ENCODE measurements at regions not wholly inside any gene's neighbourhood (a gene's known extent, or its start where the extent isn't known, plus 50 kb on each side); places are given as distances from the start of the nearest gene placed in this dataset.
"Not testable (repeated sequence)": the region's sequence is repeated elsewhere in the genome, so short reads cannot be mapped to it uniquely, and the experiment has no call there.

GRCh38 chr12:46493834-46494181 lies 121.2 kb upstream of the SLC38A2 start:
- DNase-seq (ENCODE audit: low read depth in 2 of 3, low spot score in 2 of 3): no peak

GRCh38 chr12:46493150-46493833 lies 120.7 kb upstream of the SLC38A2 start:
- no peak for DNase-seq (ENCODE audit: low read depth in 2 of 3, low spot score in 2 of 3)

- no peak for DNase-seq (ENCODE audit: low read depth in 2 of 3, low spot score in 2 of 3)
Measured at GRCh38 chr12:46492471-46493085, 120.0 kb upstream of the SLC38A2 start.

- DNase-seq (ENCODE audit: low read depth in 2 of 3, low spot score in 2 of 3): no peak
Measured at GRCh38 chr12:46491548-46491947, 119.0 kb upstream of the SLC38A2 start.

DNA sequence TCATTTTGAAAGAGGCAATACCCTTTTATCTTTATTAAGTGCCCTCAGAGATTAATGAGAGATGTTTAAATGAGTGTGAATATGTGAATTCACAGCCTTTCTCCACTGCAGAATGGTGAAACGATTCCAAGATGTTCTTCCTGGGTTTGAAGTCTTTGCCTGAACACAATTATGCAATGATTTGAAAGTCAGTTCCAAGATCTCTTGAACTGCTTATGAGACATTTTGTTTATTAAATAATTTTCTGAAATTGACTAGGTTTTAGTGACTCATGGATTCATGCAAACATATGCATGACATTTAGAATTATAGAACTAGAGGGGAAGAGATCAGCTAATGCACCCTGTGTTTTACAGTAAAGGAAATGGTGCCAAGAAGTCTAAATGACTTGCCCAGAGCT lies 118.1 kb upstream of the SLC38A2 start:
- DNase-seq (ENCODE audit: low read depth in 2 of 3, low spot score in 2 of 3): no peak

DNA sequence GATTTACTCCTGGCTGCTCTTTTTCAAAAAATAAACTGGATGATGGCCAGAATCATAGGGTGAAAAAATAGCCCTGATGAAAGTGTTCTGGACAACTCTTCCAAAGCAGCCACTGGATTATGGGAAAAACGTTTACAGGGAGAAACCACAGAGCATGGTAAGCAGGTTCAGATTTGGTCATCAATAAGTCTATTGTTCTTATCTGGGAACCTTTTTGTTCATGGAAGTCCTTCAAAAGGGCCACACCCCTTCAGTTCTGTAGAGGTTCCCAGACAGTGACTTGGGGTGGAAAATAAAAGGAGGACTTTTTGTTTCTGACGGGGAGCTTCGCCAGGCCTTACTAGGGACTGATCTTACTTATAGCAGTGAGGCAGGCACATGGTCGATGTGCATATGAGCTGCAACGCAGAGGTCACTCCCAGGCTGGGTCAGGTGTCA lies 117.4 kb upstream of the SLC38A2 start:
- DNase-seq (ENCODE audit: low read depth in 2 of 3, low spot score in 2 of 3): no peak

GRCh38 chr12:46487567-46488131 lies 115.1 kb upstream of the SLC38A2 start:
- DNase-seq (ENCODE audit: low read depth in 2 of 3, low spot score in 2 of 3): no peak

DNA sequence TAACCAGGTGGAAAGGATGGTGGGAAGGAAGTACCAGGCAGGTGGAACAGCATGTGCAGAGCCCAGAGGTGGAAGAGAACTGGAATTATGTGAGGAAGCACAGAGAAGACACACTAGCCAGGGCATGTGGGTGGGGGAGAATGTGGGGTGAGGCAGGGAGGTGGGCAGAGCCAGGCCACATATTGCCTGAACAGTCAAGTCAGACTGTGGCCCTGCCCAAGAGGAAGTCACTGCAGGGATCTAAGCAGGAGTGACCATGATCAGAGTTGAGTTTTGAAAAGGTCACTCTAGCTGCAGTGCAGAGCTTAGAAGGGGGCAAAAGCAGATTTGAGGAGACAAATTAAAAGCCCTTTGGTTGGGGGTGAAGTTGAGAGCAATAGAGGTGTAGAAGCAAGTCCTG lies 114.0 kb upstream of the SLC38A2 start:
- DNase-seq (ENCODE audit: low read depth in 2 of 3, low spot score in 2 of 3): no peak

DNA sequence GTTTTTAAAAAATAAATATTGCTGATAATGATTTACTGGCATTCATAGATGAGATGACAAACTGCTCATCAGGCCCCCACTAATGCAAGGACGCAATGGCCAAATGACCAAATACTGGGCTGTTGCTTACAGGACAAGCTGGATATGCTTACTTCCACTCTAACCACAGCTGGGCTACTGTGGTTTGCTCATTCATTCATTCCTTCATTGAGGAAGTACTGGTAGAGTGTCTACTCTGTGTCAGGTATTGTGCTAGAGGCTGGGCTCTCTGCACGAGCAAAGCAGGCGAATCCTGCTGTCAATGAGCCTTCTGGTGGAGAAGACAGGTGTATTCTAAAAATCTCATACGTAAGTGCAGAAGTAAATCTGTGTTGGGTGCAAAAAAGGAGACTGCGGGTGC lies 113.3 kb upstream of the SLC38A2 start:
- no peak for DNase-seq (ENCODE audit: low read depth in 2 of 3, low spot score in 2 of 3)

DNA sequence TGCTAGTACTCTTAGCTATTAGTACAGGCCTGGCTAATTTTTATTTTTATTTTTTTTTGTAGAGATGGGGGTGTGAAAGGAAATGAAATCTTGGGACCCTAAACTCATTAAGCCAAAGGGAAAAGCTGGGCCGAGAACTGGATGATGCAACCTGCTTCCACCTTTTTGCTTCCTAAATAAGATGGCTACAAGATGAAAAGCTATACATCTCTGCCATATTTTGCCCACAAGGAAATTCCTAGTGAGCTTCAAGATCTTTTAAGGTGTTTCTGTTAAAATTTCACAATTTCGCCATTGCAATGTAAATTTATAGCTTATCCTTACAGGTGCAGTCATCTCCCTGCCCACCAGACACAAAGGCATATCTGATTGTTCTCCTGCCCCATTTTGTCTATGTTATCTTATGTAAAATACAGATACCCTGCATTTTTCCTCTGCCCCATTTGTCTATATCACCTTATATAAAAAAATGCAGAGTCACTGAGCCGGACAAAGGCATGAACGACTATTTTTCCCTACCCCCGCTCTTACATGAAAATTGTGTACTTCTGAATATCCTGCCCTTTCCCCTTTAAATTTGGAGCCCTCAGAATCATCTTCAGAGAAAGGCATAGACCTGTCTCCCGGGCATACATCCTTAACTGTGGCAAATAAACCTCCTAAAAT lies 112.0 kb upstream of the SLC38A2 start:
- no peak for DNase-seq (ENCODE audit: low read depth in 2 of 3, low spot score in 2 of 3)

DNA sequence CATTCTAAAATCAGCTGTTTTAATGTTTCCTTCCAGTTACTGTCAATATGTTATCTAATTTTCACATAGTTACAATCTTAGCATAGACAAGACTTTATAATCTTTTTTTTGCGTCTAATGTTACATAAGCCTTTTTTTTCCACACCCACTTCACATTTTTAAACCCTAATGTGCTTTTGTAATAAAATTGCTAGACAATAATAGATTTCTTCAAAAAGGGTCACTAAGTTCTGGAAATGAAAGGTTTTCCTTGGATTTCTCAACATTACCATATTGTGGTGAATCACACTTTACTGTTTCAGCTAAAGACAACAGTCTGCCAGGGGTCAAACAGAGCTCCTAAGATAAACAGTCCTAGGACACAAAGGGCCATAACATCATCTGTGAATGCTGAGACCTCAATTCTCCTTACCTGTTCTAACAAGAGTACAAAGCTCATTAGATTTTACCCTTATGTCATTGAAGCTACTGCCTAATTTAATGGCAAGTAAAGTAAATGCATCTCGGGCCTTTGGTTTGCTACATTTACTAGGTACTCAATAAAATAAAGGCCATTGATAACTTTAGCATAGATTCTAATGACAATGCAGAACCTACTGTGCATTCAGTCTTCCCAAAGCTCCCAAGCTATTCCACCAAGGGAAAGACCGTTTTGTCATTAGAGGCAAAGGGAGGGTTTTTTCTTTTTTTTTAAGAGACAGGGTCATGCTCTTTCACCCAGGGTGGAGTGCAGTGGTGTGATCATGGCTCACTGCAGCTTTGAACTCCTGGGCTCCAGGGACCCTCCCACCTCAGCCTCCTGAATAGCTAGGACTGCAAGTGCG lies 111.2 kb upstream of the SLC38A2 start:
- no peak for DNase-seq (ENCODE audit: low read depth in 2 of 3, low spot score in 2 of 3)

DNA sequence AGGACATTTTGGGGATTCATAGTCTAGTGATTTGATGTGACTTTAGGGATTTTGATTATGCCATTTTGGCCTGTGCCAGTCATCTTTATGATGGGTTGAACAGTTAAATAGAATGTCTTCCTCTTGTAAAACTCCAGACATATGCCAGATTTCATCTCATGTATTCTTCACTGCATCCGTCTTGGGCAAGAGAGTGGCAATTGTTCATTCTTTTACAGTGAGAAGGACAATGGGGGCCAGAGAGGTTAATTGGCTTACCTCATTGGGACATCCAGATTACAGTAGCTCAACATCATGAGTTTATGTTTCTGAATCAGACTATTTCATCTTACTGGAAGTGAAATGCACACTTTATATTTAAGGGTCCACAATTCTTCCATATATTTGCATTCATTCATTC lies 108.2 kb upstream of the SLC38A2 start:
- no peak for DNase-seq (ENCODE audit: low read depth in 2 of 3, low spot score in 2 of 3)

DNA sequence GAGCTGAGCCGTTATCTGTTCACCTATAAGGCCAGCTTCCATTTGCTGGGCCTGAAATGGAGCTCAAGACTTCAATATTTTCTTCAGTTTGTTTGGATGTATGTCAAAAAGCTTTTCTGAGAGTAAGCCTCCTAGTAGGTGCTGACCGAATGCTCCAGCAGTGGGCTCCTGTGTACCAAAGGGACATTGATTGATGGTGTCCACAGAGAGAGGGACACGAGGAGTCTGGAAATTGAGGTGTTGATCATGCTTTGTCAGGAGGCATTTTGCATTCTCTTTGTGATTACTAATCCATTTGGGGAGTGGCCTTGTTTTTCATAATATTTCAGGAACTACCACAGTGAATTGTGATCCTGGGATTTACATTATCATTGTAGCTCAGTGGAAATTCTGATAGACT lies 107.7 kb upstream of the SLC38A2 start:
- no peak for DNase-seq (ENCODE audit: low read depth in 2 of 3, low spot score in 2 of 3)

DNA sequence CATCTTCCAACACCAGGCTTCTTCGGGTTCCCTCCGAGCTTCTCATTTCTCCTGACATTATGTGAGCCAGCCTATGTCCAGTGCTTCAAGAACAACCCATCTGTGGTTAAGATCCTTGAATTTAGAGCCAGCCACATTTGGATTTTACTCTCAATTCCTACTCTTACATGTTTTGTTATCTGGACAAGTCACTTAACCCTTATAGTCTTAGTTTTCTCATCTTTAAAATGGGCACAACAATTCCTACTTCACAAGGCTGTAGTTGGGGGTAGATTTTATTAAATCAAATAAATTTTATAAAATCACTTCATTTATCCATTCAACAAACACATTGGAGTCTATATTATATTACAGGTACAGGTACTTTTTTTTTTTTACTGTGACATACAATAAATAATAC lies 105.5 kb upstream of the SLC38A2 start:
- no peak for DNase-seq (ENCODE audit: low read depth in 2 of 3, low spot score in 2 of 3)

- DNase-seq (ENCODE audit: low read depth in 2 of 3, low spot score in 2 of 3): no peak
Measured at GRCh38 chr12:46477541-46477940, 105.0 kb upstream of the SLC38A2 start.

- no peak for DNase-seq (ENCODE audit: low read depth in 2 of 3, low spot score in 2 of 3)
Measured at GRCh38 chr12:46475972-46476645, 103.5 kb upstream of the SLC38A2 start.

DNA sequence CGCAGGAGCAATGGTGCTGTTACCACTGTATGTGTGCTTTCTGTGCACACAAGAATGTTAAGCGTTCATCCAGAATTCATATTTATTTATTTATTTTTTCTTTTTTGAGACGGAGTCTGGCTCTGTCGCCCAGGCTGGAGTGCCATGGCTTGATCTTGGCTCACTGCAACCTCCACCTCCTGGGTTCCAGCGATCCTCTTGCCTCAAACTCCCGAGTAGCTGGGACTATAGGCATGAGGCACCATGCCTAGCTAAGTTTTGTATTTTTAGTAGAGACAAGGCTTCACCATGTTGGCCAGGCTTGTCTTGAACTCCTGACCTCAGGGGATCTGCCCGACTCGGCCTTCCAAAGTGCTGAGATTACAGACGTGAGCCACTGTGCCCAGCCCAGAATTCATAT lies 101.8 kb upstream of the SLC38A2 start:
- not testable (repeated sequence) for DNase-seq (ENCODE audit: low read depth in 2 of 3, low spot score in 2 of 3)

- no peak for DNase-seq (ENCODE audit: low read depth in 2 of 3, low spot score in 2 of 3)
Measured at GRCh38 chr12:46473634-46474329, 101.2 kb upstream of the SLC38A2 start.

DNA sequence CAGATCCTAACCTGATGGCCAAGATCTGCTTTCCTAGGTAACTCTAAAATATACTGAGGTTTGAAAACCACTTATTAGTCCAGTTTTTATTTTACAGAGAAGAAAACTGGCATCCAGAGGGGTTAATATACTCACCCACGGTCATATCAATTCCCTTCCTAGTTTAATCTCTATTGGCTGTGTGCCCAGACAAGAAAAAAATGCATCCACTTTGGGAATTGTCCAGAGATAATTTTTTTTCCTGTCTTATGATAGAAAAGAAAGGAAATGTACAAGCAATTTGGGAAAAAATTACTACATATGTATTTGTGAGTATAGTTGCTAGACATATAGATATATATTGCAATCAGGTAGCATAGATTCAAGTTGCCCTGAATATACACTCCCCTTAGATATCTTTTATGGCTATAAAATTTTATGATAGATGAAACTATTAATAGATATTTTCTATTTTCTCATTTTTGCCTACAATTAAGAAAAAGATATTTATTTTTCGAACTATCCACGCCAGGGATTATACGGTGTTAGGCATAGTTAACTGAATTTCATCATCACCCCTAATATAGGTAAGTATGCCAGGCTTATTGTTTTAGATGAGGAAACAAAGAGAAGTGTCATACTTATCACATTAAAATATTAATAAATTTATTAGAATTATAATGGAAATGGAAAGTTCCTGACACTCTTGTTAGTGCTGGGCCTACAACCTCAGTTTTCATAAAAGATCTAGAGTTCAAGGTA lies 100.5 kb upstream of the SLC38A2 start:
- DNase-seq (ENCODE audit: low read depth in 2 of 3, low spot score in 2 of 3): no peak
